CD4-positive, alpha-beta T cell treated with Interleukin-6 at 100 ng/mL for 8 hours (primary cell): ENCODE measurements at regions not wholly inside any gene's neighbourhood (a gene's known extent, or its start where the extent isn't known, plus 50 kb on each side); places are given as distances from the start of the nearest gene placed in this dataset.

ENCODE experiments used
- DNase-seq: peaks from one replicate; pipeline ENCODE4 v3.0.0-alpha.2; 2020; ENCODE audit warnings: mixed read lengths, low spot score

DNA sequence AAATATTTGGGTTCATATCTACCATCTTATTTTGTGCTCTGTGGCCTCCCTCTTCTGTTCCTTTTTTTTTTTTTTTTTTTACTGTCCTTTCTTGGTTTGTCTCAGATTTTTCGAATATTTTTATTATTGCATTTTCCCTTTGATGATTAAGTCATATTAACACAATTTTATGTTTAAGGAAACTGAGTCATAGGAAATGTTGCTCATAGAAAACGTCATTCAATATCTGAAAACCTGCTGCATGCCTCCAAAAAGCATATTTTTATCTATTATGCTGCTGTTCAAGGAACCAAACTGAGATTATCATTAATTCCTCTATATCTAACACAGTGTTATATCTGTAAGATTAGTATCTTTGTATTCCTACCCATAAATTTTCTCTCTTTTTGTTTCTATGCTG, 614.3 kb upstream of the SLC8A1 start:
- no peak for DNase-seq

DNA sequence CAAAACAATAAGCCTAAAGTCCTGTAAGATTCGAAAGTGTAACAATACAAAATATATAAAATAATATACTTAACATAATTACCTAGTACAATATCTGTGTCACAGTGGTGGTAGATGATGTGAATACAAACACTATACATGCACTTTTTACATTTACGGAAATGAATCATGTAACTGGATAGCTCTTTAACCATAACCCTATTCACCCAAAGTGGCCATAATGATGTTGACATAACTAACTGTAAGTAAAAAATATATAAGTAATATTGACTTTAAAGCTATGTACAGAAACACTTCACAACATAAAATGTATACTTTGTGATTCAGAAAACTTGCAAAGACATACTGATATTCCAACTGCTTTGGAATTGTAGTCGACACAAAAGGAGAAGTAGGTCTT, 616.9 kb upstream of the SLC8A1 start:
- no peak for DNase-seq

DNA sequence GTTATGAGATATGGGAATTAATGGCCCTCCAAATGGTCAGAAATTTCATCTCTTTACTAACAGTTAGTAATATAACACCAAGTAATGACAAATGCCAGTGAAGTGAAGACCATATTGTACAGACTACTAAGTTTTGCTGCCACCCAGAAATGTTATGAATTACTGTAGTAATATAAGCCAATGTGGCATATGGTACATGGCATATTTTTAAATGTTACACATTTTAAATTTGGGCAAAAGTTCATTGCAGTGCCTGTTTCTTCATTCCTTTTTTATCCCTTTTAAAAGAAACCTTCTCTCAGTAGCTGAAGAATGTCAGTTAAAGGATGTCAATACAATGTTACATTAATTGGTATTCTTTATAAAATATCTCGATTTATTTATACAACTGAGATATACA, 626.5 kb upstream of the SLC8A1 start:
- no peak for DNase-seq

DNA sequence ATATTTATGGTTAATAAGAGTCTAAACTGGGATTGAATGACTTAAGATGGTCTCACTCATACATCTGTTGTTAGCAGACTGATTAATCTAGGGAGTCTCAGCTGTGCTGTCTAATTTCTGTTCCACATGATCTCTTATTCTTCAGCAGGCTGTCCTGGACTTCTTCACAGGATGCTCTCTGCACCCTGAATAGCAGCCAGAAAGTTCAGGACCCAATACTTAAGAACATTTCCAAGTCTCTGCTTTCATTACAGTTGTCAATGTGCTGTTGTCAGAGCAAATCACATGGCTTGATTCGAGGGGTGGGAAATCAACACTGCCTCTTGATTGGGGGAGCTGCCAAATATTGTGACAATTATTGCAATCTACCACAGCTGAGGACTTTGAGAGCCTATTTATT, 627.1 kb upstream of the SLC8A1 start:
- no peak for DNase-seq

DNA sequence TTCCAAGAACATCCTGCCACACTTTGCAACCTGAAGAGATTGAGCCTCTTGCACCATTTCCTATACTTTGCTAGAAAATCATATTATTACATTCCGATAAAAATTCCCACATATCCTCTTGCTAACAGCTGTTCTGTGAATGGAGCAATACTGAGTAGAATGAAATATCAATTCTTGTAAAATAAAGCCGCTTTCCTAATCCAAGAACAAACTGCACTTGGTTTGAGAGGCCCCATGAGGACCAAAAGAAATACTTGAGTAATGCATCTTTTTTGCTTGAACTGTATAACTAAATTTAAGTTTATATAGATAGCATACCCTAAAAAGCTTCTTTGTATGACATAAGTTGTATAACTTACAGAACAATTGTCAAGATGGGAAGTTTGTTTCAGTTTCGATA, 632.4 kb upstream of the SLC8A1 start:
- no peak for DNase-seq

DNA sequence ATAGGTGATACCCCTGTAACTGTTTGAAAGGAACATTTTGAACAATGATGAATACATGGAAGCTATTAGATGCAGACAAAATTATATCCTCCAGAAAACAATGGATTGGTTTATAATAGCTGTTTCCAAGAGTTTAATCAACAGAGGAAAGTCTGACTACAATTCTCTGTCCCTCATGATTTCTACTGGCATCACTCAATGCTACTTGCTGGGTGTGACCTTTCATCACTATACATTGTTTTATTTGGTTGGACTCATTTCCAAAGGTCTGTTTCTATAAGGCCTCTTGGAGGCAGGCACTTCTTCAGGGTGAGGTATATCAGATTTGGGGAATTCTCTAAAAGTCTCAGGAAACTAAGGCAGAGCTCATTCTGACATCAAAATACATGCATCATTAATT, 636.1 kb upstream of the SLC8A1 start:
- DNase-seq, result no peak

DNA sequence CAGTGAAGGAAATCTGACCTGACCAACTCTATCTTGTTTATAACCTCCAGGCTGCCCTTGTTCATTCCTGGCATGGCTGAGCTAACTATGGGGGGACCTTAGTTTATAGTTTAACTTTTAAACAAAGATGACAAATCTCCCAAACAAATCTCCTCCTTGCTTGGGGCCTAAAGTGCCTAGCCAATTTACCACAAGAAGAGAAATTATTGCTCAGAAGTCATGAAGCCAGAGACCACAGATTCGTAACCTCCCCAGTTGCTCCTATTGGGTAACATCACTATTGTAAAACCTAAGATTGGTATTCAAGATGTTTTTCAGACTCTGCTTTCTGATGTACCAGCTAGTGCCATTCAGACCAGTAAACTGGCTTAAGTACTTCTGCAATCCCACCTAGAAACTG, 649.4 kb upstream of the SLC8A1 start:
- DNase-seq, result no peak

DNA sequence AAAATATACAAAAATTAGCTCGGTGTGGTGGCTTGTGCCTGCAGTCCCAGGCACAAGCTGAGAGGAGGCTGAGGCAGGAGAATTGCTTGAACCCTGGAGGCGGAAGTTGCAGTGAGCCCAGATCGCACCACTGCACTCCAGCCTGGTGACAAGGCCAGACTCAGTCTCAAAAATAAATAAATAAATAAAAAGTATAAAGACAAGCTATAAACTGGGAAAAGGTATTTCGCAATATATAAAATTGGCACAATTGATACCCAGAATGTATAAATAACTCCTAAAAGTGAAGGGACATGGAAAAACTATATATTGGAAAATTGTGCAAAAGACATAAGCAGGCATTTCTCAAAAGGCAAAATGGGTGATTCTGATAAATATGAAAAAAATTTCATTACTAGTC, 657.9 kb upstream of the SLC8A1 start:
- no peak for DNase-seq

DNA sequence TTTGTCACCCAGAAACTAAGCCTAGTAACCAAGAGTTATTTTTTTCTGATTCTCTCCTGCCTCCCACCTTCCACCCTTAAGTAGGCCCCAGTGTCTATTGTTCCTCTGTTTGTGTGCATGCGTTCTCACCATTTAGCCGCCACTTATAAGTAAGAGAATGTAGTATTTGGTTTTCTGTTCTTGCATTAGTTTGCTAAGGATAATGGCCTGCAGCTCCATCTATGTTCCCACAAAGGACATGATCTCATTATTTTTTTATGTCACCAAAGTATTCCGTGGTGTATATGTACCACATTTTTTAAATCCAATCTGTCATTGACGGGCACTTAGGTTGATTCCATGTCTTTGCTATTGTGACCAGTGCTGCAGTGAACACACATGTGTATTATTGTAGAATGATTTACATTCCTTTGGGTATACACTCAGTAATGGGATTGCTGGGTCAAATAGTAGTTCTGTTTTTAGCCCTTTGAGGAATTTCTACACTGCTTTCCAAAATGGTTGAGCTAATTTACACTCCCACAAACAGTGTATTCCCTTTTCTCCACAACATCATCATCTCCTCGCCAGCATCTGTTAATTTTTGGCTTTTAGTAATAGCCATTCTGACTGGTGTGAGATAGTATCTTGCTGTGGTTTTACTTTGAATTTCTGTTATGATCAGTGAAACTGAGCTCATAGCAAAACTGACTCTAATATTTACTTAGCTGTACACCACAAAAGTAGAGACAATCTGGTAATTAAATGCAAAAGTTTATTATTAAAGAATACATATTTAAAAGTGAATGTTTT, 660.1 kb upstream of the SLC8A1 start:
- DNase-seq, result no peak

DNA sequence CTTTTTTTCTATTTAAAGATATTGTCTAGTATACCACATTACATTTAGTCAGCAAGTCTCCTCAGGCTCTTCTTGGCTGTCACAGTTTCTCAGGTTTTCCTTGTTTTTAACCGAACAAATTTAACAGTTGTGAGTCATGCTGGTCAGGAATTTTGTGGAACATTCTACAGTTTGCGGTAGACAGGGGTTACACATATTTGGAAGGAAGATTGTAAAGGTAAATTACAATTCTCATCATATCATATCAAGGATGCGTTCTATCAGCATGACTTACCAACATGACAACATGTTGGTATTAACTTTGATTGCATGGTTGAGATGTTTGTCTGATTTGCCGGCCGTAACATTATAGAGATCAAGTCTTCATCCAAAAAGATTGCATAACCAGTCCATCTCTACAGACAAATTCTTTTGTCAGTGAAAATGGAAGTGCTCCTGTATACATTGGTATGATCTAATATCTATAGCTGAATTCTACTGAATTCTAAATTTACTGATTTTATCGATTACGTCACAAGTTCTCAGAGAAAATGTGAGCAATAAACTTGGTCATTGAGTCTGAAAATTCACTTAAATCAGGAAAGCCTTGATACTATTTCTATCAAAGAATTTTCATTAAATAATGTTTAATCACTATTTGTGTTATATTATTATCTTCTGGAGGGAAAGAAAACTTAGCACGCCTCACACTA, 664.4 kb upstream of the SLC8A1 start:
- DNase-seq, result no peak

DNA sequence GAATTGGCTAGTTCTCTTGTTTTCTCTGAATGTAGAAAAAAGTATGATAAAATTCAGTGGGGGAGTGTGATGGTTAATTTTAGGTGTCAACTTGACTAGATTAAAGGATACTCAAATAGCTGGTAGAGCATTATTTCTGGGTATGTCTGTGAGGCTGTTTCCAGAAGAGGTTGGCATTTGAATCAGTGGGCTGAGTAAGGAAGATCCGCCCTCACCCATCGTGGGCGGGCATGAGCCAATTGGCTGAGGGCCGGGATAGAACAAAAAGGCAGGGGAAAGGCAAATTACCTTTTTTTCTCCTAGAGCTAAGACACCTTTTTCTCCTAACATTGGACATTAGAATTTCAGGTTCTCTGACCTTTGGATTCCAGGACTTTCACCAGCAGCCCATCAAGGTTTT, 667.6 kb upstream of the SLC8A1 start:
- DNase-seq, result no peak

DNA sequence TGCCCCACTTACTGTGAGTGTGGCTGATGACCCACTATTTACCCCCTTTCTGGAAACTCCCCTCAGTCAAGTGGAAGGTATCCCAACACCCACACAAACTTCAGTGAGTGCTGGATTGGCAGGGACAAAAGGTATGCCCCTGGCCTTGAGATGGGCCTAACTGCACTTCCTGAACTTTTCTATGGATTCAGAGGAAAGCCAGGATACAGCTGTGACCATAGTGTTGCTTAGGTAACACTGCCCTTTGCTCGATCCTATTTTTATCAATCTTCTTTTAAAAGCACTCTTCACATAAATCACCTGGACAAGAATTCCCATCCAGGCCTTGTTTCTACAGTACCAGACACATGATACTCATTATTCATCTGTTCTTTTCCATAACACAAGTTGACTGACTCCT, 671.5 kb upstream of the SLC8A1 start:
- no peak for DNase-seq

DNA sequence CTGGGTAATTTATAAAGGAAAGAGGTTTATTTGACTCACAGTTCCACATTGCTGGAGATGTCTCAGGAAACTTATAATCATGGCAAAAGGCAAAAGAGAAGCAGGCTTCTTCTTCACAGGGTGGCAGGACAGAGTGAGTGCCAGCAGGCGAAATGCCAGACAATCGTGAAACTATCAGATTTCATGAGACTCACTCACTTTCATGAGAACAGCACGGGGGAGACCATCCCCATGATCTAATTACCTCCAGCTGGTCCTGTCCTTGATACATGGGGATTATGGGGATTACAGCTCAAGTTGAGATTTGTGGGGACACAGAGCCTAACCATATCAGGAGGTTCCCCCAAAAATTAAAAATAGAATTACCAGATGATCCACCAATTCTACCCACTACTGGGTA, 675.5 kb upstream of the SLC8A1 start:
- DNase-seq, result no peak

DNA sequence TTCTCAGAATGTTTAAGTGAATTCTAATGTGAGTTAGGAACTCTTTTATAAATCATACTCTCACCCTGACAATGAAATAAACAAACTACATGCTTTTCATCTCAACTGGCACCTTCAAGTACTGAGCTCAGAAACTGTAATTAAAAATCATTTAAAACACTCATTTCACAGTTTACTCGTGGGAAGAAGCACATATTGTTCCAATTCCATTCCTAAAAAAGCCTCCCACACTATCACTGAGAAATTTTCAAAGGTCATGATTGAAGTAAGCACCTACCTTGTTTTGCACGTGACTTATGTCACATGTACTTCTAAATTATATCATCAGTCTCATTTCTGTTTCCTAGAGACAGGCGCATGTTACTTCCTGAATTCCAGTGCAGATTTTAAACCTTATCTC, 678.1 kb upstream of the SLC8A1 start:
- no peak for DNase-seq

DNA sequence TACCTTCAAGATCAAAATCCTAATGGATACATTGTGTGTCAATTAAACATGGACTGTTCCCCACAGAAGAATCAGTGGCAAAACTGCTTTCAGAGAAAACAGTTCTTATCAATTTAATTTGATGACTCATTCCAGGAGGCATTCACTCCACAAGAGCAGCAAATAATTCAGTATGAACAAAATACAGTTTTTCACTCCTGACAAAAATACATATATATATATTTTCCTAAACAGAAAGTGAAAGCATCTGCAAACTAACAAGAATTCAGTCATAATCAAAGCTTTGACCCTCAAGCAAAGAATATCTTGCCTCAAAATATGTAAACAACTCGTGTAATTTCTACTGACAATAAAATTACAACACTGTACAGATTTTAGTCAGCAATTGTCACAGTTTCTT, 685.1 kb upstream of the SLC8A1 start:
- DNase-seq, result no peak

DNA sequence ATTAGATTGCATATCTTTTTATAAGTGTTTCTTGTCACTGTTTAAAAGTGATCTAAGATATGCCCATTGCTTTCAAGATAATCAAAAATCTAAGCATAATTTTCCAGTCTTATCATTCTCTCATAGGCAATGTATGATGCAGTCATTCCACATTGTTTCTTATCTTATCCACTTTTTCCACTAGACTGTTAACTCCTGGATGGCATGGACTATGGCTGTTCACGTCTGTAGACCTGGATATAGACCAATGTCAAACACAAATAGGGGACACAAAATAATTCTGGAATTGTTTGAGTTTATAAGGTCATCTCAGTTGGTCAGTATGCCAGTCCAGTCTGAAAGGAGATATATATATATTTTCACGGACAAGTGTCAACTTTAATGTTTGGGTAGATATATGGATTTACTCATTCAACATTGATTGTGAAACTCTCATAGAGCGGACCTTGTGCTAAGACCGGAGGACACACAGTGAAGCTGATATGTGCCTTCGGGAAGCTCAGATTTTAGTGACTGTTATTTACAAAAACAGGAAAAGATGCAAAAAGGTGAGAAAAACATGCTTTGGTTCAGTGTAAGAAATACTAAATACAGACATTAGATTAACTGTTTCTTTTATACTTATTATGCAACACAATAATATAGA, 689.4 kb upstream of the SLC8A1 start:
- no peak for DNase-seq

DNA sequence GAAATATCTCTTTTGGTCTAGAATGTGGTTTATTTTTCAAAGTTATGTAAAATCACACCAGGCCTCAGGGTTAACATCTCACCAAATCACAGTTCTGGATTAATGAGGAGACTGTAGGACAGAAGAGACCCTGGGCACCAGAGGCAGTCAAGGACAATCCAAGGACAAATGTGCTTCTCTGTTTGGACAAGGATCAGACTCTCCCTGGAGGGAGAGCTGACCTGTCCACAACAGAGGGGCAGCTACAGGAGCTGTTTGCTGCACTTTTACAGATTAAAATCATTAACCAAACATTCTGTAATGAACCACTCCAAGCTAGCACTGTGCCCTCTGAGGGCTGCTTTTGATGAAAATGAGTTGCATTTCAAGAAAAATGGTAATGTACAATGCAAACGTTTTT, 690.6 kb upstream of the SLC8A1 start:
- no peak for DNase-seq

DNA sequence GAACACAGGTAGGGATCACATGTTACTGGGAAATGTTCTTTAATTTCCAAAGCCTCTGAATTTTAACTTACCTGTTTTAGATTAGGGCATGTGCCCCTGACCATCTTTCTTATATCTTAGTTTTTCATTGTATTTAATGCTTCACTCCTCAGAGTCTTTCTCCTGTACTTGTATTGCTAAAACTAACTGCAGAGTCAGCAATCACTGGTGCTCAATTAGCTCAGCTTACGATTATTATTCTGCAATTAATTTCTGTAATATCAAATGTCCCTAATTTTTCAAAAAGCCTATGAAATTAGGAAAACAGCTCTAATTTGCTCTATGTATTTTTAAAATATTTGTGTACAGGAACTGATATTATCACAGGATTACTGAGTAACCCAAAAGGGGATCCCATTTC, 693.2 kb upstream of the SLC8A1 start:
- DNase-seq, result no peak

DNA sequence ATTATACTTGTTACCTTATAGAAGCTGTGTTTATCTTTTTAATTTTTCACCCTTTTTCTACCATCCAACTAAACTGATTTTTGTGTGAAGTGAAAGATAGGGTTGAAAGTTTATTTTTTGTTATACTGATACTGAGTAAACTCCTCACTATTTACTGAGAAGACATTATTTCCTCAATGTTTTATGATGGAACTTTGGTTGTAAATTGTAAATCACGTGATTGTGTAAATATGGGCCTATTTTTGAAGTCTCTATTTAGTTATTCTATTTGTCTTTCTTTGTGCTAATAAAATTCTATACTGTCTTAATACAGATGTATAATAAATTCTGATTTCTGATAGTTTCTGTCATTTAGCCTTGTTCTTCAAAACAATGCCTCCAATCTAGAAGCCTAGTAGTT, 697.2 kb upstream of the SLC8A1 start:
- DNase-seq, result no peak

DNA sequence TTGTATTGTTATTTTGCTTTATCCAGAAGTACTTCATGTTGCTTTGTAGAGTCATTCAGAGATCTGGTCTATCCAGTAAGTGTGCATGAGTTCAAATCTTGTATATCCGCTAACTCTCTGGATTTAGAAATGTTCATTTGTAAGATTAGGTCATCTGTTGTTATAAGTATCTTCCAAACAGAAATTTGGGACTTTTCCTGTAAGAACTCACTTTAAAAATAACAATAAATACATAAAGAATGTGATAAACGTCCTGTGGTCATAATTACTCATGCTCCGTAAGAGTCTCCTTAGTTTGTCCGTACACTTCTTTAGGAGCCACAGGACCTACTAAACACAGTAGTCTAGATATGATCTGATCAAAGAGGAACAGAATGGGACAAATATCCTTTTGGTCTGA, 699.9 kb upstream of the SLC8A1 start:
- no peak for DNase-seq

DNA sequence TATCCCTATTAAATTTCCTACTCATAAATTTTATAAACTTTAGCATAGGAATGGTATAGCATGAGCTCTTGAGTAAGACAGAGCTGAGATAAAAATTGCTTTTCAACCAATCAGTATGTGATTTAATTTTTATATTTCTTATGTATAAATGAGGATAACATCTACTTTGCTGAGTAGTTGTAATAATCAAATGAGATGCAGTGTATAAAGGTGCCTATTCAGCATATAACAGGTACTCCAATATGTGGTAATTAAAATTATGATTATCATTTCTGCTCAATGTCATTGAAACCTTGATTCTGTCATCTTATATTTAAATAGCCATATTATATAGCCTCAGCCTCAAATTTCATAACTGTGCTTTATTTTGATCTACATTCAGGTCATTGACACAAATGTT, 700.4 kb upstream of the SLC8A1 start:
- DNase-seq, result no peak

DNA sequence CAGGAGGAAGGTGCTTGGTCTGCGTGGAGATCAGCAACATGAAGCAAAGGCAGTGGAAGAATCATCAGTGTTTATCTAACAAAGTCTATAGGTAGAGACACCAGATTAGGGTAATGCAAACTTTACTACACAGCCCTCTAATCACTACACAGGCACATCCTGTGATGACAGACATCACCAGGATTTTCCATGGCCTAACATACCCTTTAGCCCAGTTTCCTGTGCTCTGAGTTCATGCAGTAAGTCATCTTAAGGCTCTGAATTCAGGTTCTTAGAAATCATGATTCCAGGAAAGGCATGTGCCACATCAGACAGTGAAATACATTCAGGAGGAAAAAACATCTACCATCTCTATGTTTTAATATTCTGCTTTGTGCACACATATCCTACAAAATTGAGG, 708.5 kb upstream of the SLC8A1 start:
- DNase-seq, result no peak

DNA sequence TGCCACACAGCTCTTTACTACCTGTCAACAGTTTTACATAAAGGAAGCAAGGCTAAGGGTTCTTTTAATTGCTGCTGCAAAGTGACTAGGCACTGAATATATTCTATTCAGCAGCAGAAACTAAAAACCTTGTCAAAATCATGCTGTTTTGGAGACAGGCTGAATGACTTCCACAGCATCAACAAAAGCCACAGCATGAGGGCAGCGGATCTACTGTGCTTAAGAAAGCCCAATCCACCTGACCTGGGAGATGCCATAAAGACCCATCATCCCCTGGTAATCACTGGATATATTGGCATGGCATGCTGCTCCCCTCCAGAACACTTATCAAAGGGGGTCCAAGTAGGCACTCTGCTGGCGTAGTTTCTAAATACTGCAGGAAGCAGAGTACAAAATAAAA, 715.1 kb upstream of the SLC8A1 start:
- DNase-seq, result no peak

DNA sequence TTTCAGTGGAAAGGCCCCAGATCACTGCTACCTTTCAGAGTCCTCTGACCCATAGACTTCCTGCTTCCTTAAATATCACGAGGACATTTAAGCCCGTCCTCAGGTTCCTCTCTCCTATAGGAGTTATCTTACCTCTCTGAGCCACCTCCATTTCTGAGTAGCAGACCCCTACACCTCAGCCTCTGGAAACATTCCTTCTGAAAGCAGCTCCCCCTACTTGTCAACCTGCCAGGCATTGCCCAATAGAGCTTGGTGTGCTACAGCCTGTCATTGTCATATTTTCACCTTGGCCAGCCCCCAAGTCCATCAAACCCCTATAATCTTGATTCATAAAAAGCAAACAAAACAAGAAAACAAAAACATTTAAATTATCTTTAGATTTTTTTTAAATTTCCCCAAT, 717.9 kb upstream of the SLC8A1 start:
- no peak for DNase-seq
